K562 (cell line): ENCODE measurements at regions not wholly inside any gene's neighbourhood (a gene's known extent, or its start where the extent isn't known, plus 50 kb on each side); places are given as distances from the start of the nearest gene placed in this dataset.

Source experiments
- ATAC-seq: fragments of 200-7000 bp; cut with Tn5 transposase; 3 replicates; pipeline ENCODE4 v1.9.1; 2020; ENCODE audit warnings: moderate library complexity
- BruUV-seq: library from RNA; stranded (reverse); fragments of 400-500 nt; replicated peaks from 2 replicates; lab custom pipeline; 2021; lab: Mats Ljungman, UMichigan
- CTCF ChIA-PET: fragments of 300-600 bp; formaldehyde crosslinking; extraction: SDS; loops from one replicate; lab custom pipeline; 2021; ENCODE audit warnings: low intra/inter-chr PET ratio; lab: Yijun Ruan, JAX
- POLR2A ChIA-PET: fragments of 300-600, 350-650 bp; sonication (Branson Sonifier 250); formaldehyde crosslinking; extraction: SDS; loops from one replicate; lab custom pipeline; 2021; ENCODE audit warnings: antibody characterized with exemption, inconsistent platforms; lab: Yijun Ruan, JAX
- DNase-seq, 4 experiments: peaks; one replicate each; pipeline versions ENCODE4 v3.0.0 to v3.0.0-alpha.2; 2011 to 2018; ENCODE audit warnings: low spot score in 3 of 4, mixed read lengths in 3 of 4; ENCODE audit errors: extremely low read depth in 1 of 4
- FAIRE-seq: peaks from 2 replicates; lab custom pipeline; 2011; peaks lifted over from hg19 to GRCh38; lab: Jason Lieb, UNC
- H2AFZ ChIP-seq: 2 replicates; pipeline ENCODE4 v1.6.0; 2011; ENCODE audit warnings: low read depth, low read length, control low read depth, inconsistent platforms
- H3K27ac ChIP-seq: fragments of 200-600 bp; 3 replicates; pipeline ENCODE4 v1.8.0; 2011; ENCODE audit warnings: low read depth, mild to moderate bottlenecking, control low read depth, inconsistent platforms, low read length, moderate library complexity, mixed read lengths; ENCODE audit errors: extremely low read depth
- H3K27me3 ChIP-seq, 2 experiments: fragments of 300-600 bp in 1 of 2; 2 replicates in 1 of 2; 3 replicates in 1 of 2; pipeline versions ENCODE4 v1.6.0 to v1.8.0; 2011; ENCODE audit warnings: inconsistent platforms in 2 of 2, low read length in 2 of 2, mild to moderate bottlenecking in 1 of 2, mixed read lengths in 1 of 2, moderate library complexity in 1 of 2; ENCODE audit not compliant: control insufficient read depth in 2 of 2, insufficient read depth in 2 of 2
- H3K36me3 ChIP-seq: fragments of 300-600 bp; 3 replicates; pipeline ENCODE4 v1.8.0; 2011; ENCODE audit warnings: mild to moderate bottlenecking, low read length, inconsistent platforms; ENCODE audit not compliant: control insufficient read depth, insufficient read depth
- H3K4me1 ChIP-seq, 2 experiments: fragments of 200-600 bp in 1 of 2; replicated peaks in 1 of 2; 2 replicates in 1 of 2; 3 replicates in 1 of 2; pipeline versions ENCODE4 v1.5.1 to v1.8.0; 2011; ENCODE audit warnings: inconsistent platforms in 2 of 2, low read length in 2 of 2, mild to moderate bottlenecking in 1 of 2, mixed read lengths in 1 of 2, moderate library complexity in 1 of 2; ENCODE audit not compliant: control insufficient read depth in 2 of 2, insufficient read depth in 2 of 2
- H3K4me2 ChIP-seq: 2 replicates; pipeline ENCODE4 v1.6.1; 2011; ENCODE audit warnings: low read length, control low read depth, inconsistent platforms, mixed read lengths; ENCODE audit not compliant: insufficient read depth
- H3K4me3 ChIP-seq: fragments of 200-600 bp; sonication (generic), shearing (Covaris generic); 2 replicates; pipeline ENCODE4 v1.5.1; 2016; ENCODE audit warnings: control low read depth, inconsistent platforms
- H3K79me2 ChIP-seq: fragments of 200-600 bp; 3 replicates; pipeline ENCODE4 v1.8.0; 2011; ENCODE audit warnings: low read length, inconsistent platforms; ENCODE audit not compliant: control insufficient read depth, insufficient read depth
- H3K9ac ChIP-seq, 2 experiments: 2 replicates each; pipeline versions ENCODE4 v1.6.0 to v1.6.1; 2011; ENCODE audit warnings: low read depth in 2 of 2, low read length in 2 of 2, control low read depth in 1 of 2, inconsistent platforms in 1 of 2, mild to moderate bottlenecking in 1 of 2, mixed read lengths in 1 of 2; ENCODE audit not compliant: insufficient read depth in 1 of 2
- H3K9me1 ChIP-seq: one replicate; pipeline ENCODE4 v1.6.0; 2011; ENCODE audit warnings: inconsistent platforms, mild to moderate bottlenecking, low read length, moderate library complexity; ENCODE audit not compliant: control insufficient read depth, insufficient read depth
- H3K9me3 ChIP-seq: replicated peaks from 2 replicates; pipeline ENCODE4 v1.5.1; 2011; ENCODE audit warnings: low read depth, low read length, inconsistent platforms; ENCODE audit not compliant: control insufficient read depth, insufficient read depth
- H4K20me1 ChIP-seq: replicated peaks from 2 replicates; pipeline ENCODE4 v1.6.1; 2011; ENCODE audit warnings: low read length, inconsistent platforms, mixed read lengths; ENCODE audit not compliant: control insufficient read depth, insufficient read depth
- CBX2 ChIP-seq: fragments of 200-600 bp; sonication (generic); IDR thresholded peaks from one replicate; pipeline ENCODE4 v1.6.1; 2012; ENCODE audit warnings: mild to moderate bottlenecking, low read length, inconsistent platforms; ENCODE audit not compliant: insufficient read depth, poor library complexity, severe bottlenecking
- CHD1 ChIP-seq: fragments of 200-600 bp; sonication (generic); IDR thresholded peaks from one replicate; pipeline ENCODE4 v1.6.1; 2012; ENCODE audit warnings: mild to moderate bottlenecking, moderate library complexity, low read length, inconsistent platforms
- RAD21 ChIP-seq, 2 experiments: fragments of 250-450 bp in 1 of 2; fragments of 450-650 bp in 1 of 2; sonication (Bioruptor Pico) in 1 of 2; formaldehyde crosslinking in 1 of 2; IDR thresholded peaks in 1 of 2; conservative IDR thresholded peaks in 1 of 2; 2 replicates each; pipeline versions ENCODE4 v1.4.0 to v1.8.0; 2020 to 2022; ENCODE audit warnings: mild to moderate bottlenecking in 2 of 2, moderate library complexity in 1 of 2
- RFX1 ChIP-seq: fragments of 450-650 bp; IDR thresholded peaks from 2 replicates; pipeline ENCODE4 v1.6.1; 2016; ENCODE audit warnings: mild to moderate bottlenecking, moderate library complexity
- SAP30 ChIP-seq: fragments of 200-600 bp; sonication (generic); IDR thresholded peaks from 2 replicates; pipeline ENCODE4 v1.6.1; 2012; ENCODE audit warnings: borderline replicate concordance, low read depth, mild to moderate bottlenecking, moderate library complexity, low read length, control low read depth, inconsistent platforms; ENCODE audit not compliant: insufficient read depth, poor library complexity, severe bottlenecking
- ZKSCAN1 ChIP-seq: fragments of 150-350 bp; IDR thresholded peaks from 2 replicates; pipeline ENCODE4 v1.6.1; 2016; ENCODE audit warnings: low read depth, low read length
- ZNF445 ChIP-seq: fragments of 250-450 bp; sonication (Bioruptor Pico); IDR thresholded peaks from 2 replicates; pipeline ENCODE4 v1.4.0; 2020; ENCODE audit warnings: low read depth, mild to moderate bottlenecking, moderate library complexity
- WGBS: fragments of 100-300 bp; shearing (Covaris generic); methylation state at CpG from one replicate; pipeline ENCODE4 v1.1.6; 2016; ENCODE audit warnings: low coverage, mixed read lengths; ENCODE audit not compliant: insufficient coverage; ENCODE audit errors: missing lambda C conversion rate; 5-methylcytosine and 5-hydroxymethylcytosine counted together
- in situ Hi-C: fragments of 300-500 bp; cut with MboI; formaldehyde crosslinking; loops from 4 replicates; pipeline ENCODE4 v1.15.0; 2018; ENCODE audit warnings: inconsistent platforms, mixed read lengths
- intact Hi-C: fragments of 100-400 bp; cut with micrococcal nuclease; formaldehyde crosslinking; loops from 2 replicates; pipeline ENCODE4 v1.14.2; 2022
- TF ChIP-seq, protein P1 (sequence below): fragments of 250-450 bp; sonication (Bioruptor Pico); IDR thresholded peaks from 2 replicates; pipeline ENCODE4 v1.8.0; 2022; ENCODE audit warnings: moderate library complexity, mild to moderate bottlenecking, inconsistent platforms
- TF ChIP-seq, protein P2 (sequence below): sonication (generic); formaldehyde crosslinking; IDR thresholded peaks from 2 replicates; pipeline ENCODE4 v1.8.0; 2022; ENCODE audit warnings: mild to moderate bottlenecking, missing genetic modification reagents, borderline replicate concordance

DNA sequence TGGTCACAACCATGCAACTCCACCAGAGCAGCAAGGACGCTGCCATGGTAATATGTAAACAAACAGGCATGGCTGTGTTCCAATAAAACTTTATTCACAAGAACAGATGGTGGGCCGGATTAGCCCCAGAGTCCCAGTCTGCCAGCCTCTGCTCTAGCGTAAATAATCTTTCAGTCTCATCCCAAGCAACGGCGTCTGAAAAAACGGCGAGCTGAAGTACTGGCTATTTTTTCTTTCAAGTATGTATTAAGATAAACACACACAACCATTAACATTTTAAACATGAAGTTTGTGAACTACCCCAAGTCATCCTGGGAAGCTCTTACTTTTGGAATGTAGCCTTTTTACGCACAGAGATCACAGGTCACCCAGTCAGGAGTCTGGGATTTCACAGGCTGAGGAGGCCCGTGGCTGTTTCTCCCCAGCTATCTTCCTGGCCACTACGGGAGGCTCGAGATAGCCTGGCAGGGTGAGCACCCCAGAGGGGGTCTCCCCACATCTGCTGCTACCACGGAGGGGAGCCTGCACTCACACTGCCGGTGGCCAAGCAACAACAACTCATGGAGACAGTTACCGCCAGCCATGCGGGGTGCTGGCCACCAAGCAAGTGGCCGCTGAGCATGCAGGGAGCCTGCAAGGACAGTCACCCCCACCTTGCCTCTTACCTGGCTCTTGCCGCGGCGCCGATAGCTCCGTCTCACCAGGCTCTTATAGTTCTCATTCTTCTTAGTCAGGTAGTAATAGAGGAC lies 124.6 kb downstream of the RFLNA start:
- intact Hi-C loops (no loop called here), in situ Hi-C loops (no loop called here)
- ChIA-PET CTCF (no interaction called here), POLR2A (interaction anchor here (0.6 to 1.8 kb wide), 2 partner anchors 15 to 334 kb away, joined by 3 to 4 read pairs; no protein-coding TSS in a partner anchor)
- H3K9me1 ChIP-seq = no peaks in the 10 kb centered on the region
- no peak overlapping the region for H3K27ac ChIP-seq
- 85% methylated on average over 20 of the region's 21 CpGs for WGBS
- ATAC-seq (no peak), FAIRE-seq (no peak), DNase-seq (no peak)
- H3K4me1 ChIP-seq = peaks cover 19 to 54% of the 10 kb centered on the region in 2 experiments
- BruUV-seq = no TSS peak
- no peak overlapping the region for H3K4me3 ChIP-seq
- peaks cover 7% of the 10 kb centered on the region; the same call in 2 of the 3 replicates for H3K79me2 ChIP-seq
- no peaks in the 10 kb centered on the region for H3K27me3 ChIP-seq
- no peaks in the 10 kb centered on the region for H4K20me1 ChIP-seq
- H3K9ac ChIP-seq = peak overlapping the region in 1 of 2 experiments; percentile 56; a peak in 2 of 4 replicates
- H3K9me3 ChIP-seq = no peaks in the 10 kb centered on the region
- no peak overlapping the region for H2AFZ ChIP-seq
- H3K36me3 ChIP-seq = peaks cover 36% of the 10 kb centered on the region; the same call in 2 of the 3 replicates
- H3K4me2 ChIP-seq = no peak overlapping the region
- TF ChIP-seq RFX1 (peak; percentile 67; the same call in 1 of the 2 replicates), ZKSCAN1 (0 out of 2 replicates have a peak, but pooled peaks have one; percentile 30), RAD21 (CRISPR knock-in tag; conservative IDR thresholded peaks at IDR 0.05 in 1 of 2, IDR thresholded peaks at IDR 0.05 in 1 of 2) (no peak), SAP30 (no peak), CBX2 (no peak), CHD1 (no peak), ZNF445 (CRISPR knock-in tag) (no peak)
- TF ChIP-seq, protein P1, sequence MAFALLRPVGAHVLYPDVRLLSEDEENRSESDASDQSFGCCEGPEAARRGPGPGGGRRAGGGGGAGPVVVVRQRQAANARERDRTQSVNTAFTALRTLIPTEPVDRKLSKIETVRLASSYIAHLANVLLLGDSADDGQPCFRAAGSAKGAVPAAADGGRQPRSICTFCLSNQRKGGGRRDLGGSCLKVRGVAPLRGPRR (CRISPR knock-in tag) = no peak
- TF ChIP-seq, protein P2, sequence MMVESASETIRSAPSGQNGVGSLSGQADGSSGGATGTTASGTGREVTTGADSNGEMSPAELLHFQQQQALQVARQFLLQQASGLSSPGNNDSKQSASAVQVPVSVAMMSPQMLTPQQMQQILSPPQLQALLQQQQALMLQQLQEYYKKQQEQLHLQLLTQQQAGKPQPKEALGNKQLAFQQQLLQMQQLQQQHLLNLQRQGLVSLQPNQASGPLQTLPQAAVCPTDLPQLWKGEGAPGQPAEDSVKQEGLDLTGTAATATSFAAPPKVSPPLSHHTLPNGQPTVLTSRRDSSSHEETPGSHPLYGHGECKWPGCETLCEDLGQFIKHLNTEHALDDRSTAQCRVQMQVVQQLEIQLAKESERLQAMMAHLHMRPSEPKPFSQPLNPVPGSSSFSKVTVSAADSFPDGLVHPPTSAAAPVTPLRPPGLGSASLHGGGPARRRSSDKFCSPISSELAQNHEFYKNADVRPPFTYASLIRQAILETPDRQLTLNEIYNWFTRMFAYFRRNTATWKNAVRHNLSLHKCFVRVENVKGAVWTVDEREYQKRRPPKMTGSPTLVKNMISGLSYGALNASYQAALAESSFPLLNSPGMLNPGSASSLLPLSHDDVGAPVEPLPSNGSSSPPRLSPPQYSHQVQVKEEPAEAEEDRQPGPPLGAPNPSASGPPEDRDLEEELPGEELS = no peak
